GM12878 (cell line): ENCODE measurements at regions not wholly inside any gene's neighbourhood (a gene's known extent, or its start where the extent isn't known, plus 50 kb on each side); places are given as distances from the start of the nearest gene placed in this dataset.

Experiments used
- ATAC-seq: fragments of 200-7000 bp; cut with Tn5 transposase; 3 replicates; pipeline ENCODE4 v1.9.1; 2020; ENCODE audit warnings: mild to moderate bottlenecking, moderate library complexity
- BruUV-seq: library from RNA; stranded (reverse); fragments of 400-500 nt; replicated peaks from 2 replicates; lab custom pipeline; 2021; lab: Mats Ljungman, UMichigan
- CTCF ChIA-PET: fragments of 300-600 bp; sonication (Branson Sonifier 250); formaldehyde crosslinking; extraction: SDS; loops from one replicate; lab custom pipeline; 2021; ENCODE audit warnings: inconsistent platforms; lab: Yijun Ruan, JAX
- POLR2A ChIA-PET: fragments of 350-600 bp; formaldehyde crosslinking; extraction: SDS; loops from one replicate; lab custom pipeline; 2021; ENCODE audit warnings: inconsistent platforms; lab: Charles Lee
- RAD21 ChIA-PET: fragments of 300-600 bp; sonication (Branson Sonifier 250); formaldehyde crosslinking; loops from one replicate; lab custom pipeline; 2023; ENCODE audit warnings: antibody characterized with exemption; ENCODE audit not compliant: unreplicated experiment; lab: Charles Lee
- SMC1A ChIA-PET: fragments of 300-600 bp; sonication (Branson Sonifier 250); formaldehyde crosslinking; loops from one replicate; lab custom pipeline; 2023; ENCODE audit not compliant: unreplicated experiment, uncharacterized antibody; lab: Charles Lee
- DNase-seq: peaks from one replicate; pipeline ENCODE4 v3.0.0-alpha.2; 2011; ENCODE audit warnings: low read depth, low spot score
- FAIRE-seq: peaks from 3 replicates; lab custom pipeline; 2011; peaks lifted over from hg19 to GRCh38; lab: Jason Lieb, UNC
- H2AFZ ChIP-seq: 2 replicates; pipeline ENCODE4 v1.6.0; 2011; ENCODE audit warnings: low read depth, low read length, control low read depth; ENCODE audit not compliant: control insufficient read depth
- H3K27ac ChIP-seq: 2 replicates; pipeline ENCODE4 v1.5.1; 2011; ENCODE audit warnings: control low read depth; ENCODE audit not compliant: control insufficient read depth, insufficient read depth
- H3K27me3 ChIP-seq, 2 experiments: replicated peaks in 1 of 2; 2 replicates each; pipeline versions ENCODE4 v1.6.0 to v1.6.1; 2011; ENCODE audit warnings: low read length in 1 of 2; ENCODE audit not compliant: control insufficient read depth in 2 of 2, insufficient read depth in 2 of 2
- H3K36me3 ChIP-seq, 2 experiments: 2 replicates each; pipeline ENCODE4 v1.5.1; 2011; ENCODE audit warnings: low read length in 1 of 2; ENCODE audit not compliant: control insufficient read depth in 2 of 2, insufficient read depth in 2 of 2
- H3K4me1 ChIP-seq: 2 replicates; pipeline ENCODE4 v1.6.1; 2011; ENCODE audit warnings: mild to moderate bottlenecking, low read length, moderate library complexity, mixed read lengths; ENCODE audit not compliant: control insufficient read depth, insufficient read depth
- H3K4me2 ChIP-seq: 2 replicates; pipeline ENCODE4 v1.6.0; 2011; ENCODE audit warnings: control low read depth; ENCODE audit not compliant: control insufficient read depth, insufficient read depth
- H3K4me3 ChIP-seq: fragments of 200-600 bp; sonication (generic); 2 replicates; pipeline ENCODE4 v1.5.1; 2016
- H3K79me2 ChIP-seq: 2 replicates; pipeline ENCODE4 v1.6.0; 2011; ENCODE audit warnings: low read length; ENCODE audit not compliant: control insufficient read depth, insufficient read depth
- H3K9ac ChIP-seq: 2 replicates; pipeline ENCODE4 v1.8.0; 2011; ENCODE audit warnings: low read length, control low read depth, mixed read lengths; ENCODE audit not compliant: control insufficient read depth, insufficient read depth
- H3K9me3 ChIP-seq: replicated peaks from 3 replicates; pipeline ENCODE4 v1.5.1; 2011; ENCODE audit warnings: mild to moderate bottlenecking, low read length; ENCODE audit not compliant: control insufficient read depth, insufficient read depth
- H4K20me1 ChIP-seq: 2 replicates; pipeline ENCODE4 v1.6.0; 2011; ENCODE audit not compliant: control insufficient read depth, insufficient read depth
- E4F1 ChIP-seq: fragments of 450-650 bp; IDR thresholded peaks from 2 replicates; pipeline ENCODE4 v1.6.1; 2018; ENCODE audit warnings: borderline replicate concordance, mild to moderate bottlenecking; ENCODE audit not compliant: partially characterized antibody
- JUNB ChIP-seq: IDR thresholded peaks from 2 replicates; pipeline ENCODE4 v1.6.1; 2016; ENCODE audit warnings: antibody characterized with exemption, mild to moderate bottlenecking
- MLLT1 ChIP-seq: fragments of 450-650 bp; IDR thresholded peaks from 2 replicates; pipeline ENCODE4 v1.6.1; 2016; ENCODE audit warnings: mild to moderate bottlenecking
- ZNF687 ChIP-seq: fragments of 450-650 bp; IDR thresholded peaks from 2 replicates; pipeline ENCODE4 v1.6.1; 2017; ENCODE audit warnings: mild to moderate bottlenecking, moderate library complexity
- WGBS: methylation state at CpG from one replicate; pipeline ENCODE4 v1.1.6; 2016; ENCODE audit warnings: low lambda C conversion rate; ENCODE audit not compliant: insufficient replicate concordance, insufficient coverage; ENCODE audit errors: missing lambda C conversion rate; 5-methylcytosine and 5-hydroxymethylcytosine counted together
- in situ Hi-C: fragments of 300-500 bp; cut with MboI; formaldehyde crosslinking; loops from 9 replicates; pipeline ENCODE4 v1.14.3; 2018; ENCODE audit warnings: mixed read lengths
- intact Hi-C: fragments of 100-400 bp; cut with micrococcal nuclease; formaldehyde crosslinking; loops from one replicate; pipeline ENCODE4 v1.14.2; 2022; ENCODE audit not compliant: unreplicated experiment

GRCh38 chr15:47955021-47955420, 165.8 kb upstream of the SLC24A5 start (continued):
- TF ChIP-seq E4F1: no peak
- TF ChIP-seq MLLT1: no peak

- Histone ChIP-seq H3K27ac (no peak overlapping the region), H3K27me3 (peaks cover 0 to 1% of the 10 kb centered on the region in 2 experiments; a peak in 2 of 4 replicates), H3K4me1 (peaks cover 21% of the 10 kb centered on the region), H4K20me1 (no peaks in the 10 kb centered on the region), H3K9ac (no peak overlapping the region), H3K4me2 (no peak overlapping the region; the same call in 1 of the 2 replicates), H3K36me3 (no peaks in the 10 kb centered on the region), H3K9me3 (no peaks in the 10 kb centered on the region), H3K79me2 (no peaks in the 10 kb centered on the region), H3K4me3 (no peak overlapping the region), H2AFZ (no peak overlapping the region)
- FAIRE-seq (peak; percentile 31), DNase-seq (peak; percentile 13), ATAC-seq (peak; percentile 42; the same call in 2 of the 3 replicates)
- SMC1A ChIA-PET: interaction anchor here (0.5 to 1.7 kb wide), 8 partner anchors 10 to 1928 kb away, joined by 3 to 5 read pairs (median 3); no protein-coding TSS in a partner anchor
- 30% methylated on average over 5 of the region's 5 CpGs for WGBS
- in situ Hi-C loops: no loop called here
- intact Hi-C loops: loop anchor here (5.0 kb wide), 1 partner anchor 148 kb away; no protein-coding TSS in a partner anchor
- TF ChIP-seq ZNF687: no peak
- peak; percentile 35; the same call in 1 of the 2 replicates for TF ChIP-seq JUNB
- POLR2A ChIA-PET: no interaction called here
- RAD21 ChIA-PET: interaction anchor here (0.8 kb wide), 1 partner anchor 28 kb away, joined by 4 read pairs; no protein-coding TSS in a partner anchor
- no TSS peak for BruUV-seq
- CTCF ChIA-PET: interaction anchor here (0.6 to 1.6 kb wide), 4 partner anchors 9 to 108 kb away, joined by 3 to 10 read pairs (median 4); no protein-coding TSS in a partner anchor
Observed at GRCh38 chr15:47959617-47960413, 161.0 kb upstream of the SLC24A5 start.
